HG03575 (cell line): ENCODE measurements at regions not wholly inside any gene's neighbourhood (a gene's known extent, or its start where the extent isn't known, plus 50 kb on each side); places are given as distances from the start of the nearest gene placed in this dataset.

ENCODE experiments used
- ATAC-seq: cut with Tn5 transposase; IDR thresholded peaks from one replicate; pipeline ENCODE4 v1.9.1; 2021; ENCODE audit not compliant: unreplicated experiment, insufficient number of reproducible peaks, low FRiP score; ENCODE audit errors: extremely low read depth

DNA sequence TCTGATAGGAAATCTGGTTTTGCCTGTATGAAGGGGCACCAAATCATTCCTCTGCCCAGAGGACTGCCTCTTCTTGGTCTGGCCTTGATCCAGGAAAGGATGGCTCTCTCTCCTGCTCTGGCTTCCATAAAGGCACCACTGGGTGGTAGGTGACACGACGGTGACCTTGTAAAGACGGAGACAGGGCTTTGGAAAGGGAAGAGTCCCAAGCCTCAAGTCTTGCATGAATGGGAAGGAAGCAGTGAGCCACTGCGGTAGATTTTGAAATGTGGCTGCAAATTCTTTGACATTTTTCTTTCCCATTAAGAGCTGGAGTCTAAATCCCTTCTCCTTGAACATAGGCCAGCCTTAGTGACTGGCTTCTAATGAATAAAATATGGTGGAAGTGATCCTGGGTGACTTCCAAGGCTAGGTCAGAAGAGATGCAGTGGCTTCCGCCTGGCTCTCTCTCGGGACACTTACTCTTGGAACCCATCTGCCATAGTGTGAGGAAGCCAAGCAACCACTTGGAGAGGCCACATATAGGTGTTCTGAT lies 347.4 kb downstream of the BCOR start:
- ATAC-seq, result no peak

DNA sequence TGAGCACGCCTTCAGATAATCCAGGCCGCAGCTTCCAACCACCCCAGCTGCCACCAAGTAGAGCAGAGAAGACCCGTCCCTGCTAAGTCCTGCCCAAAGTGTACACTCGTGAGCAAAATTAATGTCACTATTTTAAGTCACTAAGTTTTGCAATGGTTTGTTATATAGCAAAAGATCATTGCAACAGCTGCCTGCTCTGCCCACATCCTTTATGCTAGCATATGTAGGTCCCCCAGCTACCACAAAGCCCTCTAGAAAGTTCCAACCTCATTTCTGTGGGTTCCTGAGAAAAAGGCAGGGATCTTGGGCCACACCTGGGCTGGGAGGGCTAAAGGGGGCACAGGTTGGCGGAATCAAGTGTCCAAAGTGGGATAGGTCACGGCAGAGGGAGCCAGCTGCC lies 346.9 kb downstream of the BCOR start:
- ATAC-seq, result no peak

DNA sequence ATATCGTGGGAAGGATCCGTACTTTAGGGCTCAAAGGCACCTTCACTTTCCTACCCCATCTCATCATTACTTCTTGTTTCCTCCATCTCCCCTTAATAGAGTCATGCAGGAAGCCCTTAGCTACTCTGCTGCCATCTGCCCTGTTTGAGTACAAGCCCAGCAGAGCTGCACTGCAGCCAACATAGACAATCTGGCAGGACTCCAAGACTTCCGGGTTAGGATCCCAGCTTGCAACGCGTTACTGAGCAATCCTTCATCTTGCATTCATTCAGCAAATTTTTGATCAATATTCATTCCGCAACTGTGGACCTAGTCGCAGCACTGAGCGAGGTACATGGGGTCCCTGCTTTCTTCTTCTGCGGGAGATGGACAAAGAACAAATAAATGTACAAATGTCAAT lies 344.9 kb downstream of the BCOR start:
- no peak for ATAC-seq

DNA sequence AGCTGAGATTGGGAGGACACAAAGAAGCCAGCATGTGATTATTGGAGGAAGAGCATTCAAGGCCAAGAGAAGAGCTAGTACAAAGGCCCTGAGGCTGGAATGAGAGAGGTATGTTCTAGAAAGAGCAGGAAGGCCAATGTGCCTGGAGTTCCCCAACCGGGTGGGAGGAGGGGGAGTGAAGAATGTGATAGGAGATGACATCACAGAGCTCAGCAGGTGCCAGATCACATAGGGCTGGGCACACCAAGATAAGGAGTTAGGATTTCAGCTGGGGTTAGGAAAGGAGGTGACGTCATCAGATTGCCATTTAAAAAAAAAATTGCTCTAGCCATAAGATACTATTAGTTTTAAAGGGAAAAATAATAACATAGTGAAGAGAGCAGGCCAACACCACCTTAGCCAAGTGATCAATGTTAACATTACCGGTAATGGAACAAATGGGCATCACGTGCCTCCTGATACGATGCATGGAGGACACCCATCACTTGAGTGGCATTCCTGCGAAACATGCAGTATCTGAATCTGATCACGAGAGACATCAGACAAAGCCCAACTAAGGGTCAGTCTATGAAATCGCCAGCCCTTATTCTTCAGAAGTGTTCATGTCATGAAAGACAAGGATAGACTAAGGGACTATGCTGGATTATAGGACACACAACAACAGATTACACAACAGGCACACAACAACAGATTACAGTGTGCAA lies 344.3 kb downstream of the BCOR start:
- ATAC-seq, result no peak

DNA sequence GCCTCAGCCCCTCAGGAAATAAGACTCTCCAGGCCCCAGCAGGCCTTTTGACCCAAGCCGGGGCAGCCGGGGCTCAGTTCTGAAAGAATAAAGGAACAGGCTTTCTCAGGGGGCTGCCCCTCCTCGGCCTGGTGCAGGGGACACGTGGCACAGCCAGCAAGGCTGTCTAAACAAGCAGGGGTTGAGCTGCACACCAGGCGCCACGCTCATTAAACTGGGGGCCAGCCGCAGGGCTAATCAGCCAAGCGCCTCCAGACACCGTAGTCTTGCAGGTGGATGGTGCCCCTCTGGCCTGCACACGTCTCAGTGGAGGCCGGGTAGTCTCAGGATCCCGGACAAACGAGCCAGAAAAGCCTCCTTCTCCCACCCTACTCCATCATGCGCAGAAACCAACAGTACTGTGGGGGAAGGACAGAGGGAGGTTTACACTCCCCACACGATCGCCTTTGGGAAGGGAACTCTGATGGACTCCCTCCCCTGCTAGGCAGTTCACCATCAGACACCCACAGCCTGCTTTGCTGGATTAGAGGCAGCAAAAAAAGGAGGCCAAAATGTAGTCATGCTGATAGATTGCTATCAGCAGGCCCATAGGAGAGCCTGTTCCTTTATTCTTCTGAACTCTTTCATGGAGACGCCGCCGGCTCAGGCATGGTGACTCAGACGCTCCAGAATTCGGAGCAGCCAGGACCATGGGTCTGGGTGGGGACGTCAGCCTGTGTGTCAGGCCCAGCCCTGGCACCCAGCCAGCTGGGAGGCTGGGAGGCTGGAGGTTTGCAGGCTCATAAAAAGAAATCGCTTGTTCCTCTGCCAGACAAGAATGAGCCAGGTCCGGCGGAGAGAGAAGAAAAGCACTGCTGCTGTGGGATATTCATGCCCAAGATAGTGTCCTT lies 342.4 kb downstream of the BCOR start:
- ATAC-seq, result no peak

DNA sequence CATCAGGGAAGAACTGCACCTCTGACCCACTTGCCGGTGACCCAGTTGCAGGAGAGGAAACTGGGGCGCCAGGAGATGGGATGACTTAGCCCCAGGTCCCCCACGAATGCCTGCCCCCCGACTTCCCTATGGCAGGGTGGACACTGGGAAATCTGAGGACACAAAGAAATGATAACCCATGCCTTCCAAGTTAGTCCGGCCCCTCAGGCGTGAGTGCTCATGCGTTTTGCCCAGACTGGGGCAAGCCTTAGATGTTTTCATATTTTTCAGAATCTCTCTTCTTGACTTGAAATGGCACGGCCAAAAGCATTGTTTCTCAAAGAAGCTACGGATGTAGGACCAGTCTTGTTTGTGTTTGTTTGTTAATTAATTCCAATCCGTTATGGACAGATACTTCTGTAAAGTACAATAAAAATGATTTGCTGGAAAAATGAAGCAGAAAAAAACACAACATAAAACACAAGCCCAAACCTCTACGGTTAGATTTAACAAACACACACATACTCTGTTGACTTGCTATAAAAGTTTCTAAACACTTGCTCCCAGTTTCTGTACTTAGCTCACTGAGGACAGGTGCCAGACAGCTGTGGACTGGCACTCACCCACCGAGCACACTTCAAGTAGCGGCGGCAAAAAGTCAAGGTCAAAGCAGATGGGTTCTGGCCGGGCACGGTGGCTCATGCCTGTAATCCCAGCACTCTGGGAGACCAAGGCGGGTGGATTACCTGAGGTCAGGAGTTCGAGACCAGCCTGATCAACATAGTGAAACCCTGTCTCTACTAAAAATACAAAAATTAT lies 341.5 kb downstream of the BCOR start:
- no peak for ATAC-seq

DNA sequence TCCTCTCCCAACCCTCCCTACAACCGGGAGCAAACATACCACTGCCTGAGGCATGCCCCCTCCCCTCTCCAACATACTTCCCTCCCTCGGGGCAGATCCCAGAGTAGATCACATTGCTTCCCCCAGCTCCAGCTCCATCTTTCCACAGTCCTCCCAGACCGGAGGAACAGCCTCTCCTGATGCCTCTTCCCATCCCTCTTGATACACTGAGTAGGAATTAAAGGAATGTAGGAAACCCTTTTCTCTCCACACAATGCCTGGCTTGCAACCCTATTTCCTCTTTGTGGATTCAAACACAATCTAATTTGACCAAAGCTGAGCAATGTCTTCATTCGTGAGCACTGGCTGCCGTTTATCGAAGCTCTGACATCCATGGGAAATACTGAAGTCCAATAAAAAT lies 339.8 kb downstream of the BCOR start:
- no peak for ATAC-seq

DNA sequence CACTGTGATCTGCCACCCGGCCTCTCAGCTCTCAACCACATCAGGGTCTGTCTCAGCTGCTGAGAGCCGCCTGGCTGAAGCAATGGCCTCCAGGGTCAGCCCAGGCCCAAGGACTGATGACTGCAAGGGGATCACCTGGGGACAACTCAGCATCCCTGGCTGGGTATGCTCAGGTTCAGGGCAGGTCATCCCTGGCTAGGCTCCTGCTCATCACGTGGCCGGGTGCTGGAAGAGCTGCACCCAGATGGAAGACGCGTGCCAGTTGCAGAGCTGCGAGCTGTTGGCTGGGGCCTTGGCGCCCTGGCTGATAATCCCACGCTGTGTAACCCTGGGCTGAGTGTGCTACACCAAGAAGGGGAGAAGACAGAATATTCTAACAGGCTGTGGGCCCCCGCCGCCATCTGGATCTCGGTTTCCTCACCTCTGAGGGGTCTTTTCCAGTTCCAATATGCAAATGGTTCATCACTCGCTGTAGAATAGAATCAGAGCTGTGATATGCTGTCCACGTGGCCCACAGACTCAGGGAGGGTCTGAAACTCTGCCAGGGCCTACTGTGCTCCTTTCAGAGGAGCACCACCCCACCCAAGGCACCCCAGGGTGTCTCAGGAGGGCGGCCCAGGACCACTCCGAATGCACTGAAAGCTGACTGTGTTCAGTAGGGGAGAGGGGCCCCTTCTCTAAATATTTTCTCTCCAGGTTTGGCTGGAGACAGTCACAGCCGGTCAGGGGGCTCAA lies 338.8 kb downstream of the BCOR start:
- no peak for ATAC-seq

DNA sequence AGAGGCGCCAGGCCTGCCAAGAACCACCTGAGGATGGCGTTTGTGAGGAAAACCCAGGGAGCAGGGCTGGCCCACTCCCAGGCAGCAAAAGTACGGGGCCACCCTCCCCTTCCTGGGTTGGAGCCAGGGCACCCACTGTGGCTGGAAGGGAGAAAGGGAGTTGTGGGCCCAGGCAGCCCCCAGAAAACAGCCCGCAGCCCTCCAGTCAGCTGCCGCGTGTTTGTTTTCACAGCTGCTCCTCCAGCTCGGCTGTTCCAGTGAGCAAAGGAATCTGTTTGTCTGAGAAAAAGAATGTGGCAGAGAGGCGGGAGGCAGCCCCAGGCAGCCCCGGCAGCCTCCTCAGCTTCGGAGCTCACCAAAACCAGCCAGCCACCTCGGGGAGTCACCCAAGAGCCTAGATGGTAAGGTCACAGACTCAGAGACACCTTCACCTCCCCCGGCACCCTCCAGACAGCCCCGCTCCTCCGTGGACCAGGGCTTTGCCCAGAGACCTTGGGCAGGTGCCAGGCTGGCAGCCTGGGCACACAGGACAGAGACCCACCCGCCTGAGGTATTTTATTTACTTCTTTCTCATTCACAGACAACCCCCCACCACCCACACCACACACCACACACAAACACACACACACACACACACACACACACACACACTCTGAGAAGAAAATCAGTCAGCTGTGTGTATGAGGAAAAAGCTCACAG lies 338.1 kb downstream of the BCOR start:
- no peak for ATAC-seq

DNA sequence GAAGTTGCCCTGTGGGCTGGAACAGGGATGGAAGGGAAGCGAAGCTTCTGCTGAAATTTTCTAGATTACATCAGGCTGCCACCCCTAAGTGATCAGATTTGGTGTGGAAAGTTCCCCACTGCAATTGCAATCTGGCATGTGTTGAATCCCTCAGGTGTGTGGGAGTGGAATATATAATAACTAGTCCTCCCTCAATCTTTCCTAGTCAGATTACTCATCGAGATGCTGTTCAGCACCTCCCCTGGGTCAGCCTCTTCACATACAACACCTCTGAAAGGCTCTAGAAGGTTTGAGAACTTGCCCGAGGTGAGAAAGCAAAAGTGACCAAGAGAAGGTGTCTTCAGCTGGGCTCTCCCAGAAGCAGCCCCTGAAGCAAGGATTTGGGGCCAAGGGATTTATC lies 336.8 kb downstream of the BCOR start:
- no peak for ATAC-seq

DNA sequence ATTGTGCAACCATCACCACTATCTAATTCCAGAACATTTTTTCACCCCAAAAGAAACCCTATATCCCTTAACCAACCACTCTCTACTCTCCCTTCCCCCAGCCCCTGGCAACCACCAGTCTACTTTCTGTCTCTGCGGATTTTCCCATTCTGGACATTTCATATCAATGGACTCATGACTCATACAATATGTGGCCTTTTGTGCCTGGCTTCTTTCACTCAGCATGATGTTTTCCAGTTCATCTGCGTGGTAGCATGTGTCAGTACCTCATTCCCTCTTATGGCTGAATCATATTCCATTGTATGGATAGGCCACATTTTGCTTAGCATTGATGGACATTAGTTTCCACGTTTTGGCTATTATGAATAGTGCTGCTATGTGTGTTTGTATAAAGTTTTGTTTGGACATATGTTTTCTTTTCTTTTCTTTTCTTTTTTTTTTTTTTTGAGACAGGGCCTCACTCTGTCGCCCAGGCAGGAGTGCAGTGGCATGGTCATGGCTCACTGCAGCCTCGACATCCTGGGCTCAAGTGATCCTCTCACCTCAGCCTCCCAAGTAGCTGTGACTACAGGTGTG lies 335.4 kb downstream of the BCOR start:
- no peak for ATAC-seq

DNA sequence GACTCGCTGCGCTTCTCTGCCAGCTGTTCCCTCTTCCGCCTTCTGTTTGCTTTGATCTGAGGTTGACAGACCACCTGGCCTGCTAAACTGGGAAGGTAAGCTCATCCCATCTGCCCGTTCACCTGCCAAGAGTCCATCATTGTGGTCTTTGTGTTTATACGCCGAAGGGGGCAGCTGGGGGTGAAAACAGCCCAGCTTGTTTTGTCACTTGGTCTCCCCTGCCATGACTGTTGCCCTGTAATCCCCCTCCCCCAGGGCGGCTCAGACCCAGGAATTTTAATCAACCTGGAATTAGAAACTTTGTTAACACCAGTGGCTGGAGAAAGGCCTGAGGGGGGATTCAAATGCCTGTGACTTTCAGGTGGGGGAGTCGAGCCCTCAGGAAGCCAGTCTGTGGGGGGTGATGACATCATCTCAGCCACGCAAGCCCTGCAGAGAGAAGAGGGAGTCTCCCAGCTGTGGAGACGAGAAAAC lies 333.3 kb downstream of the BCOR start:
- ATAC-seq, result no peak

DNA sequence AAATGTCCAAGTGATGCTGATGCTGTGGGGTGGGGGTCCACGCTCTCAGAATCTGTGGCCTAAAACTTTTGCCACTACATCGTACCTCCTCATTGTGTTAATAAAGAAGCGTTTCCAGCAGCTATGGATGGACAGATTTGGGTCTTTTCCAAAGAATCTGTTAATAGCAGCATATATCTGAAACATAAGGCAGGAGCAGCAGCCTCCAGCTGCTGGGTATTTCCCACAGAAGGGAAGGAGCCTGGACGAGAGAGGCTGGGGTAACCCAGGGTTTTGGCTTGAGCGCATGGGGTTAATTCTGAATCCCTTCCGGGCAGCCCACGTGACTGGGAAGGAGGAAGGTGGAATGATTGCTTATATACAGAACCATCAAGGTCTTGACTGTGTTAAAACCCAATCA lies 332.4 kb downstream of the BCOR start:
- no peak for ATAC-seq

DNA sequence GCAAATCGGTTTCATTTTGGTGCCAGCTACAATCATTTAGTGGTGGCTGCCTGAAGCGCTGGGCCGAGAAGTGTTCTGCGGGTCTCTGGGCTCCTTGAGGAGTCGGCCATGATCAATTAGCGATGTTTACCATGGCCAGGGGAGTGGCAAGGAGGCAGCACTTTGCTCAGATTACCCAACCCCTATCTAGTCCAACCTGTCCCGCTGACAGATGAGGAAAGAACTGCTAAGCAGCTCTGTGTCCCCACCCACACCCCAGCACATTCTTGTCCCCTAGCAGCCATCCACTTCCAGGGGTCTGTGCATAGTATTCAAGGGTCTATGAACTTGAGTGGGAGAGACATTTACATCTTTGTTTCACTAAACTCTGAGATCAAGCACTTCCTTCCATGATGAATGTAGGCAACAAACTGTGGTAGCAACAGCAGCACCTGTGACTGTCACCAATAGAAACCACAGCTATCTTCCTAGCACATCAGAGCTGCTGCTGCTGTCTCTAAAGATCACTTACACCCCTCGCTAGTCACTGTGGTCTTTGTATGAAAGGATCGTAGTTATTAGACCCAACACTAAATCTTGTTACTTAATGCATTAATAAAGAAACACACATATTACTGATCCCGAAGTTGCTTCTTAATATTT lies 331.6 kb downstream of the BCOR start:
- no peak for ATAC-seq

DNA sequence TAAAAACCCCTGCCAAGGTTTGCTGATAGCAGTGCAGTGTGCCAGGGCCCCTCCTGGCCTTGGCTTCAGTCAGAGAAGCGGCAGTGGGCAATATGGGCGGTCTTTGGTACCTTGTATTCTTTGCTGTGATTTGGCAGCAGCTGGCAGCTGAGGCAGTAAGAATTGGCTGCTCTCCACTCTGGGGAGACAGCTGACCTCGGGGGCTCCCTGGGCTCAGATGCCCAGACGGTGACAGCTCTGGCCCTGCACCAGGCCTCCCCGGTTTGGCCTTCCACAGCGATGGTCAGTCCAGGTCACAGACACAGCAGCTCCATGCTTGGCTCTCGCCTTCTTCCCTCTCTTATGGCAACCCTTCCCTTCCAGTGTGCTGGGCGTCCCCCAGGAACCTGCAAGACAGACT lies 330.9 kb downstream of the BCOR start:
- ATAC-seq, result no peak

DNA sequence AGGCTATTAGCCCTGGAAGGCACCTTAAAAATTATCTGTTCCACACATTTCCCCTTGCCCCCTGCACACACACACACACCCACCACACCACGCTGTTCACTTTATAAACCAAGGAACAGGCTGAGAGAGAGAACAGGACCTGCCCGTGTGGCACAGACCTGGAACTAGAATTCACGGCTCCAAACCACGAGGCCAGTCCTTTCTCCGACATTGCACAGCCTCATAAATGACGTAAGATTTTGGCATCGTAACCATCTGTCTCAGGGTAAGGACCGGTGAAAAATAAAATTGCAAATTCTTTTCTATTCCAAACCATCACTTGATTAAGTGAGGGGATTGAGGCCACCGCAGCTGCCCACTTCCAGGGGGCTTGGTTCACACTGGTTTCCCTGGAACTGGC lies 330.3 kb downstream of the BCOR start:
- ATAC-seq, result no peak

DNA sequence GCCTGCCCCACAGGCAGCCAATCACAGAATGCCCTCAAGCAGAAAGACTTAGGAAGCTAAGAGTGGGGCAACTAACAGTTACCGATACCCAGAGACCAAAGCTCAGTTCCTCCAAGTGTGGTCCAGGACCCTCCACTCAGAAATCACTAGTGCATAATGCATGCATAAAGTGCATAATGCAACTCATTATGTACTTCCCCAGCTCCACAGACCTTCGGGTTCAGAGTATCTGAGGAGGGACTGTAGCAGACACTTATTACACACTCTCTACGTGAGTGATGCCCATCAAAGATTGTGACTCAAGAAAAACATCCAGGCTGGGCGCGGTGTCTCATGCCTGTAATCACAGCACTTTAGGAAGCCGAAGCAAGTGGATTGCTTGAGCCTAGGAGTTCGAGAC lies 328.0 kb downstream of the BCOR start:
- no peak for ATAC-seq
